ENCODE measurements at regions not wholly inside any gene's neighbourhood (a gene's known extent, or its start where the extent isn't known, plus 50 kb on each side); places are given as distances from the start of the nearest gene placed in this dataset.

DNA sequence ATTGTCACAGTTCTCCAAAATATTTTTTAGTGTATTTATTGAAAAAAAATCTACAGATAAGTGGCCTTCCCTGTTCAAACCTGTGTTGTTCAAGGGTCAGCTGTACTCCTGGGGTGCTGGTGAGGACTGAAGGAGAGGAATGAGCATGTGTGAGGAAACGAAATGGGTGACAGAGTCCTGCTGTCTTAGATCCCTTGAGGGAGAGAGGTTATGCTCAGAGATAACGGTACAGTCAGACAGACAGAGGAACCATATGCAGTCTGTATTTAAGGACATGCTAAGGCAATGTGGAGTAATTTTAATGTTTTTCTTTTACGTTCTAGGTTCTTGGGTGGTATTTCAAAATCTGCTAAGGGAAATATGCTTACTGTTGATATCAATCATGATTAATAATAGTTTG, 352.9 kb upstream of the RGS6 start:
- H3K36me3 Mint-ChIP-seq: no peaks in the 10 kb centered on the region
- H3K27ac Mint-ChIP-seq: no peak overlapping the region

DNA sequence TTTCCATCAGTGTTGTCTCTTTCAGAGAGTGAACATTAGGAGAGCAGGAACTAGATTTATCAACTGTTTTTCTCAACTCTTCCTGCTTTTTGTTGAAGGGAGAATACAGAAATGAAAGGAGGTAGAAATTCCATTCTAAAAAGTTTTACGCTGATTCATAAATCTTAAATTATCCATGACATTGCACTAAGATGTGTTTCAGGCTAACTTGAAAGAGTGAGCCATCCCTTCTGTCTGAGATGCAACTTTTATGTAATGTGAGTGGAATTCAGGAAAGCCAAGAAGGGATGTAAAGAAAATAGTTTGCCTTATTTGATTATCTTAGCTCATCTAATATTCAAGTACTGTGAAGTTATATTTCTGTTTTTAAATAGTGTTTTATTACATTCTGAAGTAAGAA, 349.5 kb upstream of the RGS6 start:
- Mint-ChIP-seq H3K4me3 (no peak overlapping the region), H3K4me1 (ENCODE audit: unreplicated experiment) (peaks cover 35% of the 10 kb centered on the region), H3K27me3 (peaks cover 5% of the 10 kb centered on the region), H3K9me3 (no peaks in the 10 kb centered on the region), H3K36me3 (no peaks in the 10 kb centered on the region), H3K27ac (no peak overlapping the region)
- DNase-seq (ENCODE audit: extremely low spot score, unreplicated experiment): no peak
- TF ChIP-seq, protein P1, sequence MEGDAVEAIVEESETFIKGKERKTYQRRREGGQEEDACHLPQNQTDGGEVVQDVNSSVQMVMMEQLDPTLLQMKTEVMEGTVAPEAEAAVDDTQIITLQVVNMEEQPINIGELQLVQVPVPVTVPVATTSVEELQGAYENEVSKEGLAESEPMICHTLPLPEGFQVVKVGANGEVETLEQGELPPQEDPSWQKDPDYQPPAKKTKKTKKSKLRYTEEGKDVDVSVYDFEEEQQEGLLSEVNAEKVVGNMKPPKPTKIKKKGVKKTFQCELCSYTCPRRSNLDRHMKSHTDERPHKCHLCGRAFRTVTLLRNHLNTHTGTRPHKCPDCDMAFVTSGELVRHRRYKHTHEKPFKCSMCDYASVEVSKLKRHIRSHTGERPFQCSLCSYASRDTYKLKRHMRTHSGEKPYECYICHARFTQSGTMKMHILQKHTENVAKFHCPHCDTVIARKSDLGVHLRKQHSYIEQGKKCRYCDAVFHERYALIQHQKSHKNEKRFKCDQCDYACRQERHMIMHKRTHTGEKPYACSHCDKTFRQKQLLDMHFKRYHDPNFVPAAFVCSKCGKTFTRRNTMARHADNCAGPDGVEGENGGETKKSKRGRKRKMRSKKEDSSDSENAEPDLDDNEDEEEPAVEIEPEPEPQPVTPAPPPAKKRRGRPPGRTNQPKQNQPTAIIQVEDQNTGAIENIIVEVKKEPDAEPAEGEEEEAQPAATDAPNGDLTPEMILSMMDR (conservative IDR thresholded peaks at IDR 0.05): no peak

More for the DNA sequence above, 352.9 kb upstream of the RGS6 start:
- H3K9me3 Mint-ChIP-seq: no peaks in the 10 kb centered on the region
- H3K4me1 Mint-ChIP-seq (ENCODE audit: unreplicated experiment): peaks cover 29% of the 10 kb centered on the region
- H3K4me3 Mint-ChIP-seq: no peak overlapping the region
- no peak for DNase-seq (ENCODE audit: extremely low spot score, unreplicated experiment)
- H3K27me3 Mint-ChIP-seq: peaks cover 1% of the 10 kb centered on the region
- TF ChIP-seq, protein P1 (conservative IDR thresholded peaks at IDR 0.05): no peak

DNA sequence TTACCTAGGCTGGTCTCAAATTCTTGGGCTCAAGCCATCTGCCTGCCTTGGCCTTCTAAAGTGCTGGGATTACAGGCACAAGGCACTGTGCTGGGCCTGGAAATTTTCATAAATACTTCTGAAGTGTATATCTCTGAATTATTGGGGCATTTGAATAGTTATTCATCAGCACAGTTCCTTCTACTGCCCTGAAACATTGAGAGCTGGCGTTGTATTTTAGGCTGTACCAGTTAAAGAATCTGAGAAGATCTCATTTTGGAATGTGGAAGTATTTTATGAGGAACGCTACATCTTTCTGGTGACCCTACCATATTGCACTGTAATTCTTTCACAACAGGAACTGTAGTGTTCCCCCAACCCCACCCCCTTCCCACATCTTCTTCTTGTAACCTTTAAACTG, 349.0 kb upstream of the RGS6 start:
- TF ChIP-seq, protein P1 (conservative IDR thresholded peaks at IDR 0.05): no peak
- DNase-seq (ENCODE audit: extremely low spot score, unreplicated experiment): no peak
- Mint-ChIP-seq H3K27me3 (peaks cover 5% of the 10 kb centered on the region), H3K4me1 (ENCODE audit: unreplicated experiment) (peaks cover 35% of the 10 kb centered on the region), H3K27ac (no peak overlapping the region), H3K4me3 (no peak overlapping the region), H3K9me3 (no peaks in the 10 kb centered on the region), H3K36me3 (no peaks in the 10 kb centered on the region)

DNA sequence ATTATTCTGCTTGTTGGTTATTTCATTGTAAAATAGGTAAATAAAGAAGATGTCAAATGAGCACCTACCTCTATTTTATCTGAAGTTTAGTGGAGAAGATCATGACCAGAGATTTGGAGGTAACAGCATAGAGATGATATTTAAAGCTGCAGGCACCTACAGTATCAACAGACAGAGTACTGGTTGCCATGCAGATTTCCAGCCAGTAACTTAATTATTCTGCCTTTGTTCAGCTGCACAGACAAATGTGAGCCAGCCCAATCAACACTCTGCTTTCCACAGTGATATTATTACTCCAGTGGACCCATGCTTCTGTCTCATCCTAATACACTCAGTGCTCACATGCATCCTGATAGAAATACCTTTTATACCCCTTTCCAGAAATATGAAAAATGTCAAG, 348.5 kb upstream of the RGS6 start:
- TF ChIP-seq, protein P1 (conservative IDR thresholded peaks at IDR 0.05): no peak
- DNase-seq (ENCODE audit: extremely low spot score, unreplicated experiment): no peak
- no peak overlapping the region for H3K27ac Mint-ChIP-seq
- H3K9me3 Mint-ChIP-seq: no peaks in the 10 kb centered on the region
- peaks cover 5% of the 10 kb centered on the region for H3K27me3 Mint-ChIP-seq
- H3K36me3 Mint-ChIP-seq: no peaks in the 10 kb centered on the region
- no peak overlapping the region for H3K4me3 Mint-ChIP-seq
- H3K4me1 Mint-ChIP-seq (ENCODE audit: unreplicated experiment): peaks cover 35% of the 10 kb centered on the region

DNA sequence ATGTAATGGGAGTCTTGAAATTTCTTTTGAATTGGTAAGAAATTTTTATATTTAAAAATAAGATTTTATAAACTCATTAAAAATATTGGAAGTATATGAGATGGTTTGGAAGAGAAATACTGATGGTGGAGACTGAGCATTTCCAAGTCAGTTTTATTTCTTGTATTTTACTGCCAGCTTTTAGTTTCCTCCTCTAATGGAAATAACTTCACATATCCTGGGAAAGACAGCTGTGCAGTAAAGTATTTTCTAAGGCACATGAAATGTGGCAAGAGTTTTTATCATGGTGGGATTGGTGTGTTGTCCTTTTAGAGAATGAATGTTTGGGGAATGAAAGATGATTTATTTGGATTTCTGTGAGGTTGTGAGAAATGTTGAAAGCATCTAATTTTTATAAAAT, 346.9 kb upstream of the RGS6 start:
- TF ChIP-seq, protein P1 (conservative IDR thresholded peaks at IDR 0.05): no peak
- Mint-ChIP-seq H3K27ac (no peak overlapping the region), H3K9me3 (no peaks in the 10 kb centered on the region), H3K27me3 (peaks cover 5% of the 10 kb centered on the region), H3K4me3 (no peak overlapping the region), H3K4me1 (ENCODE audit: unreplicated experiment) (peaks cover 35% of the 10 kb centered on the region), H3K36me3 (no peaks in the 10 kb centered on the region)
- no peak for DNase-seq (ENCODE audit: extremely low spot score, unreplicated experiment)

All from type B pancreatic cell (in vitro differentiated cells).